ENCODE measurements at regions not wholly inside any gene's neighbourhood (a gene's known extent, or its start where the extent isn't known, plus 50 kb on each side); places are given as distances from the start of the nearest gene placed in this dataset.

DNA sequence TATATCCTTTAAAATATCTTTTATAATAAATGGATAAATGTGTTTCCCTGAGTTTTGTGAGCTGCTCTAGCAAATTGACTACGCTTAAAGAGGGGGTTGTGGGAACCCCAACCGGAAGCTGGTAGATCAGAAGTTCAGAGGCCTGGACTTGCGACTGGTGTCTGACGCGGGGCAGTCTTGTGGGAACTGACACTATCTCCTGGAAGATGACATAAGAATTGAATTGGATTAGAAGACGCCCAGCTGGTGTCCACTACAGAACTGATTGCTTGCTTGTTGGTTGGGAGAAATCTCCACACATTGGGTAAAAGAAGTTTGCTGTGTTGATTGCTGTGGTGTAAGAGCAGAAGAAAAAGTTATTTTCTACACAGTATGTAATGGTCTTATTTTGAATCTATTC is 51.1 kb upstream of the AHR start:
- no peak overlapping the region for H3K4me3 ChIP-seq
- ATAC-seq (no peak), DNase-seq (no peak)
- intact Hi-C loops (cut with DNase I) = no loop called here
- H3K27ac ChIP-seq = no peak overlapping the region
- H3K27me3 ChIP-seq = no peaks in the 10 kb centered on the region
- TF ChIP-seq, protein P1, sequence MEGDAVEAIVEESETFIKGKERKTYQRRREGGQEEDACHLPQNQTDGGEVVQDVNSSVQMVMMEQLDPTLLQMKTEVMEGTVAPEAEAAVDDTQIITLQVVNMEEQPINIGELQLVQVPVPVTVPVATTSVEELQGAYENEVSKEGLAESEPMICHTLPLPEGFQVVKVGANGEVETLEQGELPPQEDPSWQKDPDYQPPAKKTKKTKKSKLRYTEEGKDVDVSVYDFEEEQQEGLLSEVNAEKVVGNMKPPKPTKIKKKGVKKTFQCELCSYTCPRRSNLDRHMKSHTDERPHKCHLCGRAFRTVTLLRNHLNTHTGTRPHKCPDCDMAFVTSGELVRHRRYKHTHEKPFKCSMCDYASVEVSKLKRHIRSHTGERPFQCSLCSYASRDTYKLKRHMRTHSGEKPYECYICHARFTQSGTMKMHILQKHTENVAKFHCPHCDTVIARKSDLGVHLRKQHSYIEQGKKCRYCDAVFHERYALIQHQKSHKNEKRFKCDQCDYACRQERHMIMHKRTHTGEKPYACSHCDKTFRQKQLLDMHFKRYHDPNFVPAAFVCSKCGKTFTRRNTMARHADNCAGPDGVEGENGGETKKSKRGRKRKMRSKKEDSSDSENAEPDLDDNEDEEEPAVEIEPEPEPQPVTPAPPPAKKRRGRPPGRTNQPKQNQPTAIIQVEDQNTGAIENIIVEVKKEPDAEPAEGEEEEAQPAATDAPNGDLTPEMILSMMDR (IDR thresholded peaks at IDR 0.05) = no peak
- no peaks in the 10 kb centered on the region for H3K4me1 ChIP-seq
- H3K36me3 ChIP-seq = no peaks in the 10 kb centered on the region
- H3K9me3 ChIP-seq = no peaks in the 10 kb centered on the region

DNA sequence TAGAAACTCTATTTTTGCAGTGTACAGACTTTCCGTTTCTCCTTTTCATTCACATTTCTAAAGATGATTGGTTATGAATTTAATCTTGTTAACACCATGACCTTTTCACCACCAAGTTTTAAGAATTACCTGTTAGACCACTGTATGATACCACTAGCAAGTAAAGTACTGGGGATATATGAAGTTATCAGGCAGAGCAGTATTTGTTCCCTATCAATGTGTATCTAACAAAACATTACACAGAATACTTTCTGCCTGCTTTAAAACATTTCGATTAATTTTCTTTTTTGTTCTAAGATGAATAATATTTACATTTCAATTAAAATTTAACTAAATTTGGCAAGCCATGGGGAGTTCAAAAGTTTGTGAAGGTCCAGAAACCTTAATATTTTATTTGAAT is 49.9 kb upstream of the AHR start:
- Histone ChIP-seq H3K9me3 (peaks cover 0 to 3% of the 10 kb centered on the region in 2 donors), H3K27me3 (no peaks in the 10 kb centered on the region), H3K4me1 (no peaks in the 10 kb centered on the region), H3K36me3 (no peaks in the 10 kb centered on the region), H3K4me3 (no peak overlapping the region), H3K27ac (no peak overlapping the region)
- DNase-seq (no peak), ATAC-seq (no peak)
- intact Hi-C loops (cut with DNase I) = no loop called here
- TF ChIP-seq, protein P1 (IDR thresholded peaks at IDR 0.05) = no peak
